Transverse colon (tissue), 4 donors: ENCODE measurements at regions not wholly inside any gene's neighbourhood (a gene's known extent, or its start where the extent isn't known, plus 50 kb on each side); places are given as distances from the start of the nearest gene placed in this dataset.

ENCODE experiments used
- CTCF ChIP-seq, 5 experiments: fragments of 200-600 bp in 3 of 5; fragments of 450-650 bp in 2 of 5; sonication (generic) in 3 of 5; IDR thresholded peaks; 1 replicate in 2 of 5; 2 replicates in 3 of 5; pipeline ENCODE4 v1.5.1; 2016 to 2017; ENCODE audit warnings: antibody characterized with exemption in 5 of 5, inconsistent platforms in 3 of 5, mild to moderate bottlenecking in 2 of 5, moderate library complexity in 1 of 5
- EP300 ChIP-seq: sonication (generic); formaldehyde crosslinking; IDR thresholded peaks from one replicate; pipeline ENCODE4 v1.6.1; 2017; ENCODE audit warnings: antibody characterized with exemption, low read depth
- POLR2A ChIP-seq: fragments of 450-650 bp; IDR thresholded peaks from one replicate; pipeline ENCODE4 v1.6.1; 2016; ENCODE audit warnings: antibody characterized with exemption, mild to moderate bottlenecking, moderate library complexity
- POLR2AphosphoS5 ChIP-seq, 3 donors: sonication (generic); formaldehyde crosslinking; IDR thresholded peaks; one replicate each; pipeline ENCODE4 v1.6.1; 2016; ENCODE audit warnings: antibody characterized with exemption in 3 of 3

GRCh38 chrX:69109706-69110105 lies 55.5 kb downstream of the PJA1 start:
- TF ChIP-seq CTCF (IDR thresholded peaks at IDR 0.05) (no peak), EP300 (no peak), POLR2A (no peak), POLR2AphosphoS5 (IDR thresholded peaks at IDR 0.05) (no peak)
